Adrenal gland (tissue), 9 donors: ENCODE measurements at regions not wholly inside any gene's neighbourhood (a gene's known extent, or its start where the extent isn't known, plus 50 kb on each side); places are given as distances from the start of the nearest gene placed in this dataset.

Experiments
- DNase-seq, 7 donors: peaks; one replicate each; pipeline ENCODE4 v3.0.0-alpha.2; 2019 to 2020
- H3K27ac ChIP-seq, 5 donors: fragments of 200-600 bp; sonication (generic) in 4 of 5; 1 replicate in 3 of 5; 2 replicates in 2 of 5; pipeline versions ENCODE4 v1.5.1 to v1.8.0; 2016 to 2020; ENCODE audit warnings: mild to moderate bottlenecking in 1 of 5
- H3K27me3 ChIP-seq: fragments of 200-600 bp; 2 replicates; pipeline ENCODE4 v1.8.0; 2021
- H3K36me3 ChIP-seq, 2 donors: fragments of 200-600 bp; replicated peaks in 1 of 2; 1 replicate in 1 of 2; 2 replicates in 1 of 2; pipeline versions ENCODE4 v1.5.1 to v1.8.0; 2018 to 2022
- H3K4me1 ChIP-seq, 2 donors: fragments of 200-600 bp; replicated peaks in 1 of 2; 1 replicate in 1 of 2; 2 replicates in 1 of 2; pipeline versions ENCODE4 v1.5.1 to v1.8.0; 2018 to 2021
- H3K4me3 ChIP-seq, 4 donors: fragments of 200-600 bp; sonication (generic) in 3 of 4; one replicate each; pipeline ENCODE4 v1.5.1; 2016 to 2018
- H3K9me3 ChIP-seq, 3 donors: fragments of 200-600 bp; sonication (generic) in 1 of 3; replicated peaks in 1 of 3; 1 replicate in 2 of 3; 2 replicates in 1 of 3; pipeline versions ENCODE4 v1.5.1 to v1.8.0; 2016 to 2021
- POLR2A ChIP-seq, 2 donors: fragments of 450-650 bp; IDR thresholded peaks; one replicate each; pipeline ENCODE4 v1.6.1; 2017; ENCODE audit warnings: antibody characterized with exemption in 2 of 2, mild to moderate bottlenecking in 2 of 2, moderate library complexity in 1 of 2
- WGBS, 4 donors: extraction: QIAGEN DNeasy Blood & Tissue Kit in 2 of 4; methylation state at CpG; one replicate each; pipeline versions ENCODE4 v1.1.5 to v1.1.7; 2013 to 2017; 5-methylcytosine and 5-hydroxymethylcytosine counted together
- intact Hi-C, 2 donors: fragments of 100-400 bp; cut with DNase I; formaldehyde crosslinking; loops; one replicate each; pipeline versions ENCODE4 v1.14.1 to v1.15.0; 2022 to 2023
- TF ChIP-seq, protein P1 (sequence below), 6 experiments: fragments of 450-650 bp in 4 of 6; fragments of 200-600 bp in 2 of 6; sonication (generic) in 1 of 6; IDR thresholded peaks; 1 replicate in 5 of 6; 2 replicates in 1 of 6; pipeline versions ENCODE4 v1.5.1 to v1.8.0; 2016 to 2021; ENCODE audit warnings: antibody characterized with exemption in 6 of 6, mild to moderate bottlenecking in 2 of 6, moderate library complexity in 1 of 6
- donor health status: healthy with polysubstance abuse.
- donor health status: Bipolar disorder and iron deficiency.
- donor health status: DM: yes; HTN: yes; CAD: no.
- donor health status: DM: no; HTN: no; CAD: no.
- donor health status: DM: no; HTN: no; CAD: no.

DNA sequence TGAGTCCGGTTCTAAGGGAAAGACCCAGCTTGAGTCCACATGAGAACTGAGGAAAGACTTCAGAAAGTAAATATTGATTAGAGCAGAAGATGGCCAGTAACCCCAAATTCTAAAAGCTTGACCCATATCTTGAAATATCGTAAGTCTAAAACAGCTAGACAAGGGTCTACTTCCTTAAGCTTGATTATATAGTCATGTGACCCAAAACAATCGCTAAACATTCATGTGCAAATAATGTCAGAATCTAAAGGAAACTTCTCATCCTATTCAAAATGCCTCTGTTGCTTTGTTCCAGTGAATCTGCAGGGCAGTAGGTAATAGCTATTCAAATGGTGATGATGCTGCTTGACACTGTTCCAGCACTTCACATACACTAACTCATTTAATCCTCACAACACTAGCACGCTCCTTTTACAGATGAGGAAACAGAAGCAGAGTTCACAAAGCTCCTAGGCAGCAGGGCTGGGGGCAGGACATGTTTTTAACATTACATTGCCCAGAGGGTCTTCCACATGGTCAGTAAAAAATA lies 52.6 kb downstream of the TCF20 start:
- intact Hi-C loops, result no loop called here
- no peaks in the 10 kb centered on the region for H3K27me3 ChIP-seq
- DNase-seq, result no peak
- peaks cover 0 to 18% of the 10 kb centered on the region in 2 donors for H3K36me3 ChIP-seq
- TF ChIP-seq, protein P1, sequence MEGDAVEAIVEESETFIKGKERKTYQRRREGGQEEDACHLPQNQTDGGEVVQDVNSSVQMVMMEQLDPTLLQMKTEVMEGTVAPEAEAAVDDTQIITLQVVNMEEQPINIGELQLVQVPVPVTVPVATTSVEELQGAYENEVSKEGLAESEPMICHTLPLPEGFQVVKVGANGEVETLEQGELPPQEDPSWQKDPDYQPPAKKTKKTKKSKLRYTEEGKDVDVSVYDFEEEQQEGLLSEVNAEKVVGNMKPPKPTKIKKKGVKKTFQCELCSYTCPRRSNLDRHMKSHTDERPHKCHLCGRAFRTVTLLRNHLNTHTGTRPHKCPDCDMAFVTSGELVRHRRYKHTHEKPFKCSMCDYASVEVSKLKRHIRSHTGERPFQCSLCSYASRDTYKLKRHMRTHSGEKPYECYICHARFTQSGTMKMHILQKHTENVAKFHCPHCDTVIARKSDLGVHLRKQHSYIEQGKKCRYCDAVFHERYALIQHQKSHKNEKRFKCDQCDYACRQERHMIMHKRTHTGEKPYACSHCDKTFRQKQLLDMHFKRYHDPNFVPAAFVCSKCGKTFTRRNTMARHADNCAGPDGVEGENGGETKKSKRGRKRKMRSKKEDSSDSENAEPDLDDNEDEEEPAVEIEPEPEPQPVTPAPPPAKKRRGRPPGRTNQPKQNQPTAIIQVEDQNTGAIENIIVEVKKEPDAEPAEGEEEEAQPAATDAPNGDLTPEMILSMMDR (IDR thresholded peaks at IDR 0.05), result no peak
- TF ChIP-seq POLR2A (IDR thresholded peaks at IDR 0.05), result no peak
- H3K9me3 ChIP-seq, result no peaks in the 10 kb centered on the region
- H3K27ac ChIP-seq, result no peak overlapping the region
- H3K4me1 ChIP-seq, result peaks cover 10 to 31% of the 10 kb centered on the region in 2 donors
- 86 to 90% (median 88%) methylated on average over 4 of the region's 4 CpGs for WGBS, 4 donors
- H3K4me3 ChIP-seq, result no peak overlapping the region

DNA sequence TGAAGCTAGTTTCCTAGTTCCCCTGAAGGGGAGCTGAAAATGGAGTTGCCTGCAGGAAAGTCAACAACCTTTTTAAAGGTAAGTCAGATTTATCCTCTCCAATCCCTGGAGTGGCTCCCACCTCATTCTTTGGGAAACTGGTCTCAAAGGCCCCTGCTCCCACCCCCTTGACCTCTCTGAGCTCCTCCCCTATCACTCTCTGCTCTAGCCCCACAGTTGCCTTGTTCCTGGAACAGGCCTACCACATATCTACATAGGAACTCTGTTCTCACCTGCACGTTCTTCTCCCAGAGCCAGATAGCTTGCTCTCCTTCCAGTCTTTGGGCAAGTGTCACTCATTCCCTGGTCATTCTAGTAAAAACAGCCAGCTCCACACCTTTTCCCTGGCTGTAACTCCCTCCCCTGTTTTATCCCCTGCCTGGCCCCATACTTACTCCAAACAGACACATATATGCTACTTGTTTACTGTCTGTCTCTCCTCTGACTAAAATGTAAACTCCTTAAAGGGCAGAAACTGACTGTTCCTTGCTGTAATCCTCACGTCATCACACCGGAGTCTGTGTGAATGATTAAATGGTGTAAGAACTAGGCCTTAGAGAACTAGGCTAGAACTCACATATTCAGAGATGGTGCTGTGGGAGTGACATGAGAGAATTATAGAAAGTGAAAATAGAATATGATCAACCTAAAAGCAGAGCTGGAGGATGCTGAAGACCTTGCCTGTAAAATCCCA lies 53.3 kb downstream of the TCF20 start:
- peaks cover 10 to 31% of the 10 kb centered on the region in 2 donors for H3K4me1 ChIP-seq
- WGBS, 4 donors, result 79 to 93% (median 91%) methylated on average over 3 of the region's 3 CpGs
- no peak for DNase-seq
- intact Hi-C loops, result no loop called here
- TF ChIP-seq, protein P1 (IDR thresholded peaks at IDR 0.05), result no peak
- TF ChIP-seq POLR2A (IDR thresholded peaks at IDR 0.05), result no peak
- H3K27me3 ChIP-seq, result no peaks in the 10 kb centered on the region
- H3K4me3 ChIP-seq, result no peak overlapping the region
- no peak overlapping the region for H3K27ac ChIP-seq
- peaks cover 0 to 24% of the 10 kb centered on the region in 2 donors for H3K36me3 ChIP-seq
- no peaks in the 10 kb centered on the region for H3K9me3 ChIP-seq

DNA sequence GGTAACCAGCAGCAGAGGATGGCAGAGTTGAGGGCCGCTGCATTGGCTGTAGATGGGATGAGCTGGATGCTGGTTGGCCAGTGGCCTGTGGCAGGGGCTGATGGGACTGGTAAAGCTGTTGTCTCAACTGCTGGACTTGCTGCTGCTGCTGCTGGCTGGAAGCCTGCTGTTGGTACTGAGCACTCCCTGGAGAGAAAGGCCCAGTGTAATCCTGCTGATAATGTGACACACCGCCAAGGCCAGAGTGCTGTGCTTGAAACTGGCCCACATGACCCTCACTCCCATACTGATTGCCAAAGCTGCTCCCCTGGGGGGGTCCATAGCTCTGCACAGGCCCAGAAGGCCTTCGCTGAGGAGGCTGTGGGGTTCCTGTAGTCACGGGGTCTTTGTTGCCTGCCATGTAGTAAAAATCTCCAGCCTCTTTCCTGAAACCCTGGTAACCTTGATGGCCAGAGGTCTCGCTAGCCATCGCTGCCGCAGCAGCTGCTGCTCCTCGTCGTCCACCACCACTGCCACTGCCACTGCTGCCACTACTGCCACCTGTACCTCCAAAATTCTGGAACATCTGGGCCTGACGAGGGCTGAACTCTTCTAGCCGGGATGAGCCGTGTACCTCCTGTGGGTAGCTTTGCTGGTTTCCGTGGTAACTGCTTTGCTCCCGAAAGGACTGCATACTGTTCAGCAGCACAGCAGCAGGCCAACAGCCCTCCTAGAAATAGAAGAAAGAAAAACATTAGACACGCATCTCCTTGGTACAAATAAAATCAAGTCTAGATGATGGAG lies 55.6 kb downstream of the TCF20 start:
- intact Hi-C loops, result no loop called here

DNA sequence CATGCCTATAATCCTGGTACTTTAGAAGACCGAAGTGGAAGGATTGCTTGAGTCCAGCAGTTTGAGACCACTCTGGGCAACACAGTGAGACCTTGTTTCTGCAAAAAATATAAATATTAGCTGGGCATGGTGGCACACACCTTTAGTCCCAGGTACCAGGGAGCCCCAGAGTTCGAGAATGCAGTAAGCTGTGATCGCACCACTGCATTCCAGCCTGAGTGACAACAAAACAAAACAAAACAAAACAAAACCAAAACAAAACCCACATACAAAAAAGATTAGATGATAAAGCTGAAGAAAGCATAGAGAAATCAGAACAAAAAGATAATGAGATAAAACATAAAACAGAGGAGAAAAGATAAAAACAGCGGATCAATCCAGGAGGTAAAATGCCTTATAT lies 62.1 kb downstream of the TCF20 start:
- intact Hi-C loops, result no loop called here
- no peaks in the 10 kb centered on the region for H3K9me3 ChIP-seq
- no peak overlapping the region for H3K27ac ChIP-seq
- no peak overlapping the region for H3K4me3 ChIP-seq
- H3K4me1 ChIP-seq, result peaks cover 0 to 1% of the 10 kb centered on the region in 2 donors
- H3K27me3 ChIP-seq, result no peaks in the 10 kb centered on the region
- 87 to 94% (median 89%) methylated on average over 4 of the region's 4 CpGs for WGBS, 4 donors
- no peak for TF ChIP-seq POLR2A (IDR thresholded peaks at IDR 0.05)
- TF ChIP-seq, protein P1 (IDR thresholded peaks at IDR 0.05), result no peak
- no peak for DNase-seq
- peaks cover 0 to 26% of the 10 kb centered on the region in 2 donors for H3K36me3 ChIP-seq

More for the DNA sequence above, 55.6 kb downstream of the TCF20 start:
- peaks cover 10 to 31% of the 10 kb centered on the region in 2 donors for H3K4me1 ChIP-seq
- H3K9me3 ChIP-seq, result no peaks in the 10 kb centered on the region
- no peaks in the 10 kb centered on the region for H3K27me3 ChIP-seq
- peaks cover 0 to 38% of the 10 kb centered on the region in 2 donors for H3K36me3 ChIP-seq
- peak overlapping the region in 3 of 5 donors; percentile 57 to 79 (median 76) for H3K27ac ChIP-seq
- TF ChIP-seq, protein P1 (IDR thresholded peaks at IDR 0.05), result no peak
- peak in 1 of 2 donors; percentile 23 for TF ChIP-seq POLR2A (IDR thresholded peaks at IDR 0.05)
- H3K4me3 ChIP-seq, result no peak overlapping the region
- 41 to 54% (median 46%) methylated on average over 6 to 15 of the region's 15 CpGs for WGBS, 4 donors
- peak; percentile 50 to 87 (median 84) for DNase-seq
